Stomach (tissue), 8 donors: ENCODE measurements at regions not wholly inside any gene's neighbourhood (a gene's known extent, or its start where the extent isn't known, plus 50 kb on each side); places are given as distances from the start of the nearest gene placed in this dataset.

Experiments
- DNase-seq, 2 donors: peaks; one replicate each; pipeline versions ENCODE4 v3.0.0 to v3.0.0-alpha.2; 2013 to 2019
- H3K27ac ChIP-seq, 5 donors: fragments of 200-600 bp in 4 of 5; sonication (generic) in 4 of 5; one replicate each; pipeline ENCODE4 v1.5.1; 2013 to 2019; ENCODE audit warnings: mild to moderate bottlenecking in 1 of 5, moderate library complexity in 1 of 5
- H3K27me3 ChIP-seq, 3 donors: fragments of 200-600 bp; sonication (generic); one replicate each; pipeline ENCODE4 v1.5.1; 2017 to 2019; ENCODE audit warnings: mixed run types in 1 of 3
- H3K36me3 ChIP-seq, 4 donors: fragments of 200-600 bp; sonication (generic); 1 replicate in 3 of 4; 2 replicates in 1 of 4; pipeline ENCODE4 v1.5.1; 2016 to 2019
- H3K4me1 ChIP-seq, 4 donors: fragments of 200-600 bp; sonication (generic); one replicate each; pipeline ENCODE4 v1.5.1; 2016 to 2019
- H3K4me3 ChIP-seq, 4 donors: fragments of 200-600 bp; sonication (generic) in 3 of 4; one replicate each; pipeline ENCODE4 v1.5.1; 2016 to 2019; ENCODE audit warnings: mild to moderate bottlenecking in 1 of 4
- H3K9me3 ChIP-seq, 4 donors: fragments of 200-600 bp; sonication (generic); one replicate each; pipeline ENCODE4 v1.5.1; 2016 to 2019
- EP300 ChIP-seq: sonication (generic); formaldehyde crosslinking; IDR thresholded peaks from one replicate; pipeline ENCODE4 v1.6.1; 2017; ENCODE audit warnings: antibody characterized with exemption
- POLR2A ChIP-seq, 4 donors: fragments of 450-650 bp; IDR thresholded peaks; one replicate each; pipeline ENCODE4 v1.6.1; 2016; ENCODE audit warnings: antibody characterized with exemption in 4 of 4, control low read depth in 2 of 4, mild to moderate bottlenecking in 1 of 4, moderate library complexity in 1 of 4
- POLR2AphosphoS5 ChIP-seq, 3 donors: sonication (generic); formaldehyde crosslinking; IDR thresholded peaks; one replicate each; pipeline ENCODE4 v1.6.1; 2016; ENCODE audit warnings: antibody characterized with exemption in 3 of 3
- WGBS, 5 donors: extraction: QIAGEN DNeasy Blood & Tissue Kit in 3 of 5; methylation state at CpG; one replicate each; pipeline versions ENCODE4 v1.1.5 to v1.1.7; 2013 to 2018; 5-methylcytosine and 5-hydroxymethylcytosine counted together
- intact Hi-C: fragments of 100-400 bp; cut with DNase I; formaldehyde crosslinking; loops from one replicate; pipeline ENCODE4 v1.15.1; 2023; ENCODE audit warnings: low total_unique reads
- TF ChIP-seq, protein P1 (sequence below), 7 experiments: fragments of 450-650 bp in 4 of 7; fragments of 200-600 bp in 3 of 7; sonication (generic) in 3 of 7; IDR thresholded peaks; one replicate each; pipeline ENCODE4 v1.5.1; 2016 to 2019; ENCODE audit warnings: antibody characterized with exemption in 7 of 7, control low read depth in 2 of 7, mild to moderate bottlenecking in 1 of 7
- donor health status: healthy with polysubstance abuse.
- donor health status: Bipolar disorder and iron deficiency.
- donor health status: healthy.

DNA sequence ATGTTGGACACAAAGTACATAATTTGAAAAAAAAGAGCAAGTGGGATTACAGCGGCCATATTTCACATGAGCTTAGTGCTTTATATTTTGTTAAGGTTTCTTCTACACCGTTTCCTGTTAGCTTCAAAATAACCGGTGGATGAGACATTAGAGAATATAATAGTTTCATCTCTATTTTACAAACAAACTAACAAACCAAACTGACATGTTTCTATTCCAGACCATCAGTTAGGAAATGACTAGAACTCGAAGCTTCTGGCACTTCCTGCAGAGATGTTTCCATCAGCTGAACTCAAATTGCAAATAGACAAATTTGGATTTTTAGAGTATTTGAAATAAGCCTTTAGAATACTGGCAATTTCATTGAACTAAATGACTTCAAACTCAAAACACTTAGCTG lies 86.5 kb downstream of the MTRR start:
- H3K36me3 ChIP-seq = no peaks in the 10 kb centered on the region
- WGBS, 5 donors = 67 to 79% (median 74%) methylated on average over 4 of the region's 4 CpGs
- intact Hi-C loops = no loop called here

DNA sequence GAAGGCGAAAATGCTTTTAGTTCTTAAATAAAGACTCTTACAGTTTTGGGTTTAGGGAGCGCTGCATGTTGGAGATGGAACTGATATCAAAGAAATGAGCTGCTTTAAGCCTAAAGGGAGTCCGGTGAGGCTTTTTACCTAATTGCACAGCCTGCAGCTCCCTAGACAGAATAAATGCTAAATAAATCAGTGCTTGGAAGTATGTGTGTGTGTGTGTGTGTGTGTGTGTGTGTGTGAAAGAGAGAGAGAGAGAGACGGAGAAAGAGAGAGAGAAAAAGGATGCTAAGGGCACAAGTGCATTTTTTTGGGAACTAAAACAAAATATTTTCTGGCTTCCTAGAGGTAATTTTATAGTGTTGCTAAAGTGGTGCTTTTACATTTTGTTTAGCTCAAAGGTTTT lies 88.4 kb downstream of the MTRR start:
- H3K4me1 ChIP-seq = no peaks in the 10 kb centered on the region
- no peaks in the 10 kb centered on the region for H3K9me3 ChIP-seq
- H3K4me3 ChIP-seq = no peak overlapping the region
- no peak for DNase-seq
- TF ChIP-seq EP300 (no peak), POLR2A (IDR thresholded peaks at IDR 0.05) (no peak), POLR2AphosphoS5 (IDR thresholded peaks at IDR 0.05) (no peak)
- TF ChIP-seq, protein P1, sequence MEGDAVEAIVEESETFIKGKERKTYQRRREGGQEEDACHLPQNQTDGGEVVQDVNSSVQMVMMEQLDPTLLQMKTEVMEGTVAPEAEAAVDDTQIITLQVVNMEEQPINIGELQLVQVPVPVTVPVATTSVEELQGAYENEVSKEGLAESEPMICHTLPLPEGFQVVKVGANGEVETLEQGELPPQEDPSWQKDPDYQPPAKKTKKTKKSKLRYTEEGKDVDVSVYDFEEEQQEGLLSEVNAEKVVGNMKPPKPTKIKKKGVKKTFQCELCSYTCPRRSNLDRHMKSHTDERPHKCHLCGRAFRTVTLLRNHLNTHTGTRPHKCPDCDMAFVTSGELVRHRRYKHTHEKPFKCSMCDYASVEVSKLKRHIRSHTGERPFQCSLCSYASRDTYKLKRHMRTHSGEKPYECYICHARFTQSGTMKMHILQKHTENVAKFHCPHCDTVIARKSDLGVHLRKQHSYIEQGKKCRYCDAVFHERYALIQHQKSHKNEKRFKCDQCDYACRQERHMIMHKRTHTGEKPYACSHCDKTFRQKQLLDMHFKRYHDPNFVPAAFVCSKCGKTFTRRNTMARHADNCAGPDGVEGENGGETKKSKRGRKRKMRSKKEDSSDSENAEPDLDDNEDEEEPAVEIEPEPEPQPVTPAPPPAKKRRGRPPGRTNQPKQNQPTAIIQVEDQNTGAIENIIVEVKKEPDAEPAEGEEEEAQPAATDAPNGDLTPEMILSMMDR (IDR thresholded peaks at IDR 0.05) = no peak
- no peaks in the 10 kb centered on the region for H3K36me3 ChIP-seq
- WGBS, 5 donors = 60 to 78% (median 69%) methylated on average over 4 of the region's 4 CpGs
- intact Hi-C loops = no loop called here
- no peaks in the 10 kb centered on the region for H3K27me3 ChIP-seq
- no peak overlapping the region for H3K27ac ChIP-seq

More for the DNA sequence above, 86.5 kb downstream of the MTRR start:
- H3K9me3 ChIP-seq = no peaks in the 10 kb centered on the region
- no peak overlapping the region for H3K4me3 ChIP-seq
- H3K4me1 ChIP-seq = no peaks in the 10 kb centered on the region
- DNase-seq = no peak
- H3K27me3 ChIP-seq = no peaks in the 10 kb centered on the region
- TF ChIP-seq POLR2AphosphoS5 (IDR thresholded peaks at IDR 0.05) = no peak
- no peak for TF ChIP-seq EP300
- TF ChIP-seq POLR2A (IDR thresholded peaks at IDR 0.05) = no peak
- TF ChIP-seq, protein P1 (IDR thresholded peaks at IDR 0.05) = no peak
- no peak overlapping the region for H3K27ac ChIP-seq

DNA sequence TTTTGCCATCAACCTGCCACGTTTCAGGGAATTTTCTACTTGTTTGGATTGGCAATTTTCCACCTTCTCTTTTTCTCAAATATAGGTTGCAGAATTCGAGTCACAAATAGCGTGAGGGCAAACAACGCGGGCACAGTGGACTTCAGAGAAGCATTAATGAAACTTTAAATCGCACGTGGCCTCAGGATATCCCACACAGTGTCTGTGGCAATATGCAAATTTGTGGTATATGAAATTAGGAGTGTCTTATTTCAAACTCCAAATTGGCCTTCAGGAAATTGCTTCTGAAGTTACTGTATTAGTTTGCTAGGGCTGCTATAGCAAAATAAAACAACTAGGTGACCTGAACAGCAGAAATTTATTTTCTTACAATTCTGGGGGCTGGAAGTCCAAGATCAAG lies 91.2 kb downstream of the MTRR start:
- no peak for TF ChIP-seq POLR2A (IDR thresholded peaks at IDR 0.05)
- no peak for TF ChIP-seq EP300
- TF ChIP-seq, protein P1 (IDR thresholded peaks at IDR 0.05) = no peak
- no peak for TF ChIP-seq POLR2AphosphoS5 (IDR thresholded peaks at IDR 0.05)
- Histone ChIP-seq H3K36me3 (no peaks in the 10 kb centered on the region), H3K4me3 (no peak overlapping the region), H3K27me3 (no peaks in the 10 kb centered on the region), H3K9me3 (no peaks in the 10 kb centered on the region), H3K27ac (no peak overlapping the region), H3K4me1 (no peaks in the 10 kb centered on the region)
- intact Hi-C loops = no loop called here
- DNase-seq = no peak
- WGBS, 5 donors = 56 to 77% (median 73%) methylated on average over 7 of the region's 7 CpGs

DNA sequence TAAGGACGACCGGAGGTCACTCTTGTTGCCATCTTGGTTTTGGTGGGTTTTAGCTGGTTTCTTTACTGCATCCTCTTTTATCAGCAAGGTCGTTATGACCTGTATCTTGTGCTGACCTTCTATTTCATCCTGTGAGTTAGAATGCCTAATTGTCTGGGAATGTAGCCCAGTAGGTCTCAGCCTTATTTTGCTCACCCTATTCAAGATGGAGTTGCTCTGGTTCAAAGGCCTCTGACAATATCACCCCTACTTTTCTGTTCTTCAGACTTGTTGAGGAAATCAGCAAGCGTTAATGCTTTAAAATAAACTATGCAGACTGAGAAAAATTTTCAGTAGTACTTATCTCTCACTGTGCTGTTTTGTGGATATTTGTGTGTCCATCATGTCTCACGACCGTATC lies 92.6 kb downstream of the MTRR start:
- no peaks in the 10 kb centered on the region for H3K9me3 ChIP-seq
- H3K36me3 ChIP-seq = no peaks in the 10 kb centered on the region
- WGBS, 5 donors = 65 to 80% (median 72%) methylated on average over 6 of the region's 6 CpGs
- DNase-seq = no peak
- no peak overlapping the region for H3K27ac ChIP-seq
- no peaks in the 10 kb centered on the region for H3K4me1 ChIP-seq
- no peaks in the 10 kb centered on the region for H3K27me3 ChIP-seq
- no peak overlapping the region for H3K4me3 ChIP-seq
- intact Hi-C loops = no loop called here
- no peak for TF ChIP-seq POLR2AphosphoS5 (IDR thresholded peaks at IDR 0.05)
- no peak for TF ChIP-seq EP300
- TF ChIP-seq, protein P1 (IDR thresholded peaks at IDR 0.05) = no peak
- no peak for TF ChIP-seq POLR2A (IDR thresholded peaks at IDR 0.05)
